ENCODE measurements at regions not wholly inside any gene's neighbourhood (a gene's known extent, or its start where the extent isn't known, plus 50 kb on each side); places are given as distances from the start of the nearest gene placed in this dataset.

DNA sequence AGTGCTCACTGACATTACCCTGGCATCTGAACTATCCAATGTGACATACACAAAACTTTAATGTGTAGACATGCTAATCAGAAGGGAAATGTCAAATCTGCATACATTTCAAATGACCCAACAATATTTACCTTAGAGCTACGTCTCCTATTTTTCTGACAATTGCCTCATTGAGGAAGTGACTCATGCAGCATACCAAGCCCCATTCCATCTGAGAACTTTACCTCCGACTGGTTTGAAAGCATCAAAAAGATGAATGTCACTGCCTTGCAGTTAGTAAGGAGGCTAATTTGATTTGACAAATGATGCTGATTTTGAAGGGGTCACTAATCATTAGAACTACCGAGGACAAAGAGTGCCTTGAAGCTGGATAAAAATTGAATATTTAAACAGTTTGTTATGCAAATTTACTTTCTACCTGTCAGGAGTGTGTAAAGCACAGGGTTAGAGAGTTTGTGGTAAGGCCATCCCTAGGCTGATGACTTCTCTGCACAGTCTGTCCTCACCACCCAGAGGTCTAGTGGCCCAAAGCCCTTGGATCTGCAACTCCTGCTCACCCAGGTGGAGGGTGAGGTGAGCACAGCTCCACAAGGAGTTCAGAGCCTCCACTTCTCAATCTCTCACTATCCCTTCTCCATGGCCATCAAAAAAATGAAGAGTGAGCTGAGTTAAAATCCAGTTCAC, 500.3 kb upstream of the C1orf87 start:
- in situ Hi-C loops (cut with HindIII; ENCODE audit: low sequenced_read_pairs), result no loop called here
- no peak for DNase-seq (ENCODE audit: low read depth)
- TF ChIP-seq, protein P1, sequence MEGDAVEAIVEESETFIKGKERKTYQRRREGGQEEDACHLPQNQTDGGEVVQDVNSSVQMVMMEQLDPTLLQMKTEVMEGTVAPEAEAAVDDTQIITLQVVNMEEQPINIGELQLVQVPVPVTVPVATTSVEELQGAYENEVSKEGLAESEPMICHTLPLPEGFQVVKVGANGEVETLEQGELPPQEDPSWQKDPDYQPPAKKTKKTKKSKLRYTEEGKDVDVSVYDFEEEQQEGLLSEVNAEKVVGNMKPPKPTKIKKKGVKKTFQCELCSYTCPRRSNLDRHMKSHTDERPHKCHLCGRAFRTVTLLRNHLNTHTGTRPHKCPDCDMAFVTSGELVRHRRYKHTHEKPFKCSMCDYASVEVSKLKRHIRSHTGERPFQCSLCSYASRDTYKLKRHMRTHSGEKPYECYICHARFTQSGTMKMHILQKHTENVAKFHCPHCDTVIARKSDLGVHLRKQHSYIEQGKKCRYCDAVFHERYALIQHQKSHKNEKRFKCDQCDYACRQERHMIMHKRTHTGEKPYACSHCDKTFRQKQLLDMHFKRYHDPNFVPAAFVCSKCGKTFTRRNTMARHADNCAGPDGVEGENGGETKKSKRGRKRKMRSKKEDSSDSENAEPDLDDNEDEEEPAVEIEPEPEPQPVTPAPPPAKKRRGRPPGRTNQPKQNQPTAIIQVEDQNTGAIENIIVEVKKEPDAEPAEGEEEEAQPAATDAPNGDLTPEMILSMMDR (IDR thresholded peaks at IDR 0.05; ENCODE audit: low read depth, low read length, missing control alignments), result no peak
- H3K4me3 ChIP-seq (ENCODE audit: low read depth, low read length), result no peak overlapping the region

DNA sequence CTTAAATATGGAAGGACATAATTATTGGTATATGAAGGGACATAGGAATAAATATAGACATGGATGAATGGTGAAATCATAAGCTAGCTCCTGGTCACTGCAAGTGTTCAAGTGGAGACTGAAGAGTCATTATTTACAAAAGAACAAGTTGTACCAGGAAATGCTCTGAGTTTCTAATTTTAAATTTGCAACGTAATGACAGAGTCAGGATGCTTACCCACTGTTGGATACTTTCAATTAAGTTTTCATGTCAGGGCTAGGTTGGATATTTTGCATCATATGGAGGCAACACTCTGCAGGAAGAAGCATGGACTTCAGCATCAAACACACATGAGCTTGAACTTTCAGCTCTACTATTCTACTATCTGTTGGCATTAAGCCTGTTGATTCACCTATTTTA, 499.6 kb upstream of the C1orf87 start:
- TF ChIP-seq, protein P1 (IDR thresholded peaks at IDR 0.05; ENCODE audit: low read depth, low read length, missing control alignments), result no peak
- in situ Hi-C loops (cut with HindIII; ENCODE audit: low sequenced_read_pairs), result no loop called here
- H3K4me3 ChIP-seq (ENCODE audit: low read depth, low read length), result no peak overlapping the region
- DNase-seq (ENCODE audit: low read depth), result no peak

DNA sequence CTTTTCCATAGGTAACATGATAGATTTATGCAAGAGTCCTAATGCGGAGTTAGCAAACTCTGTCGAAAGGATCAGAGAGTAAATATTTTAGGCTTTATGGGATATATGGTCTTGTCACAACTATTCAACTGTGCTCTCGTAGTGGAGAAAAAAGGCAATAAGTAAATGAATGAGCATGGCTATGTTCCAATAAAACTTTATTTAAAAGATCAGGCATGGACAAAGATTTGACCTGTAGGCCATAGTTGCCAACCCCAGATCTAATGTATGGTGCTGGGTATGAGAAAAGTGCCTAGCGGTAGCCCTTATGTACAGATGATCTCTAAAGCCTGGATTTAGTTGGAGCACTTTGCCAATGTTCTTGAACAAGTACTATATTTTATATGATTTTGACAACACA, 498.8 kb upstream of the C1orf87 start:
- in situ Hi-C loops (cut with HindIII; ENCODE audit: low sequenced_read_pairs), result no loop called here
- no peak for DNase-seq (ENCODE audit: low read depth)
- TF ChIP-seq, protein P1 (IDR thresholded peaks at IDR 0.05; ENCODE audit: low read depth, low read length, missing control alignments), result no peak
- no peak overlapping the region for H3K4me3 ChIP-seq (ENCODE audit: low read depth, low read length)

DNA sequence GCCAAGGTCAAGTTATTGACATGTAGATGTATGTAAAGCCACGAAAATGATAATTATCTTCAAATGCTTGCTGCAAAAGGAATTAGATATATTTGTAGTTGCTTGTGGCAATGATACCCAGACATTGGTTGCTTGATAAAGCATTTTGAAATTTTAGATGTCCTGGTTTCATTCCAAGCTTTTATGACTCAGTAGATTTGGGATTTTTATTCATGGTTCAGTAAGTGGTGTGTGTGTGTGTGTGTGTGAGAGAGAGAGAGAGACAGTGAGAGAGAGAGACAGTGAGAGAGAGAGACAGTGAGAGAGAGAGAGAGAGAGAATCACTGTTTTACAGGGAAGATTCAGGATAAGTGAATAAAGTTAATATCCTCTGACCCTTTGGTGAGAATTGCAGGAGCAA, 498.2 kb upstream of the C1orf87 start:
- TF ChIP-seq, protein P1 (IDR thresholded peaks at IDR 0.05; ENCODE audit: low read depth, low read length, missing control alignments), result no peak
- no peak overlapping the region for H3K4me3 ChIP-seq (ENCODE audit: low read depth, low read length)
- in situ Hi-C loops (cut with HindIII; ENCODE audit: low sequenced_read_pairs), result no loop called here
- peak; percentile 20 for DNase-seq (ENCODE audit: low read depth)

DNA sequence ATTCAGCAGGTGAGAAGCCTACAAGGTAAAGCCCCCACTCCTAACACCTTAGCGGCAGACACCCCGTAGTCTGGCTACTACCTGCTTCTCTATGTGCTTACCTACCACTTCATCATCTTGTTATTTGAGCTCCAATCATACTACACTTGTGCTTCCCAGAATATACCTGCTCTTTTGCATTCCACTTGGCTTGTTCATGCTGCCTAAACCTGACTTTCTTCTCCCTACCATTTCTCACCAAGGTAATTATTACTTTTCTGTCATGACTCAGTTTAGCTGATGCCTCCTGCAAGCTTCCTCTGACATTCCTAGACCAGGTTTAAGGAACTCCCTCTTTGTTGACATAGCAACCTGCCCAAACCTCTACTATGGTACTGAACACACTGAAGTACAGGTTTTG, 495.6 kb upstream of the C1orf87 start:
- no peak for DNase-seq (ENCODE audit: low read depth)
- TF ChIP-seq, protein P1 (IDR thresholded peaks at IDR 0.05; ENCODE audit: low read depth, low read length, missing control alignments), result no peak
- in situ Hi-C loops (cut with HindIII; ENCODE audit: low sequenced_read_pairs), result no loop called here
- H3K4me3 ChIP-seq (ENCODE audit: low read depth, low read length), result no peak overlapping the region

DNA sequence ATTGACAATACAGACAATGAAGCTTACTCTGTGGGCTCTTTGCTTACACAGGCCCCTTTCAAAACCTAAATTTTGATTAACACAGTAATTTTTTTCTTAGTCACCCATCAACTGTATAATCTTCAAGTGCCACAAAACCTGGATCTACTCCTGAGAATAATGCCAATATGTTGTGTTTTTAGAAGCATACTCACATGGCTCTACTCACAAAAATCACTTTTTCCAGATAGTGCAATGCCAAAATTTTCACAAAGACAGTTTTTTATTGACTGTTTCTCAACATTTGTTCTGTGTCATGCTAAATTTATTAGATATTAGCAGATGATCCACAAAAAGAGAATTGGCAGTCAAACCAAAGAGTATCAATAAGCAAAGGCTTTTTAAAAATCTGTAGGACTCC, 493.7 kb upstream of the C1orf87 start:
- TF ChIP-seq, protein P1 (IDR thresholded peaks at IDR 0.05; ENCODE audit: low read depth, low read length, missing control alignments), result no peak
- DNase-seq (ENCODE audit: low read depth), result no peak
- H3K4me3 ChIP-seq (ENCODE audit: low read depth, low read length), result no peak overlapping the region
- in situ Hi-C loops (cut with HindIII; ENCODE audit: low sequenced_read_pairs), result no loop called here
